Ishikawa (cell line): ENCODE measurements at regions not wholly inside any gene's neighbourhood (a gene's known extent, or its start where the extent isn't known, plus 50 kb on each side); places are given as distances from the start of the nearest gene placed in this dataset.

ENCODE experiments used
- CEBPB ChIP-seq: IDR thresholded peaks from 2 replicates; pipeline ENCODE4 v1.6.1; 2012
- CREB1 ChIP-seq: IDR thresholded peaks from 2 replicates; pipeline ENCODE4 v1.6.1; 2012; ENCODE audit warnings: low read depth
- EGR1 ChIP-seq: IDR thresholded peaks from 2 replicates; pipeline ENCODE4 v1.6.1; 2012
- EP300 ChIP-seq: IDR thresholded peaks from 2 replicates; pipeline ENCODE4 v1.6.1; 2012; ENCODE audit warnings: borderline replicate concordance
- FOXM1 ChIP-seq: IDR thresholded peaks from 2 replicates; pipeline ENCODE4 v1.6.1; 2012; ENCODE audit warnings: low read depth, borderline replicate concordance
- NFIC ChIP-seq: IDR thresholded peaks from 2 replicates; pipeline ENCODE4 v1.6.1; 2012
- RAD21 ChIP-seq: IDR thresholded peaks from 2 replicates; pipeline ENCODE4 v1.6.1; 2012; ENCODE audit warnings: low read depth
- TAF1 ChIP-seq: IDR thresholded peaks from 2 replicates; pipeline ENCODE4 v1.6.1; 2012; ENCODE audit warnings: low read depth, mild to moderate bottlenecking
- TCF12 ChIP-seq: IDR thresholded peaks from 2 replicates; pipeline ENCODE4 v1.6.1; 2012; ENCODE audit warnings: low read depth
- TEAD4 ChIP-seq: IDR thresholded peaks from 2 replicates; pipeline ENCODE4 v1.6.1; 2012
- YY1 ChIP-seq: IDR thresholded peaks from 2 replicates; pipeline ENCODE4 v1.6.1; 2012; ENCODE audit warnings: low read depth
- ZBTB7A ChIP-seq: IDR thresholded peaks from 2 replicates; pipeline ENCODE4 v1.6.1; 2012; ENCODE audit warnings: low read depth
- TF ChIP-seq, protein P1 (sequence below): IDR thresholded peaks from 2 replicates; pipeline ENCODE4 v1.6.1; 2012
- TF ChIP-seq, protein P2 (sequence below): IDR thresholded peaks from 2 replicates; pipeline ENCODE4 v1.6.1; 2012
- TF ChIP-seq, protein P3 (sequence below): IDR thresholded peaks from 2 replicates; pipeline ENCODE4 v1.6.1; 2012; ENCODE audit warnings: low read depth, mild to moderate bottlenecking

DNA sequence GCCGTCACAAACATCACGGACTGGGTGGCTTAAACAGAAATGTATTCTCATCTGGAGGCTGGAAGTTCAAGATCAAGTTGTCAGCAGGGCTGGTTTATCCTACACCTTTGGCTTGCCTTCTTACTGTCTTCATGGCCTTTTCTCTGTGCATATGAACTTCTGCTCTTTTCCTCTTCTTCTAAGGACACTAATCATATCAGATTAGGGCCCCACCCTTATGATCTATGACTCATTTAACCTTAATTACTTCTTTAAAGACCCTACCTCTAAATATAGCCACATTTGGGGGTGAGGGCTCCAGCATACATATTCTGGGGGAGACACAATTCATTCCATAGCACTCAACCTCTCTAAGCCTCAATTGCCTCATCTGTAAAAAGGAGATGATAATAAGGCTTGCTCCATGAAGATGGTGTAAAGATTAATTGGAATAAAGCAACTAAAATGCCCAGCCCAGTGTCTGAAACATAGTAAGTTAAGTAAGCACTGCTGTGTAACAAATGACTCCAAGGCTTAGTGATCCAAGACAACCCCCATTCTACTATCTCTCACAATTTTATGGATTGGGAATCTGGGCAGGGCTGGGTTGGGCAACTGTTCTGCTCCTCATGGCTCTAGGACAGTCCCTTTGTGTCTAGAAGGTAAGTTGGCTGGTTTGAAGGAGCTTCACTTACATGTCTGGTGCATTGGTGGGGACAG, 119.8 kb downstream of the BANF2 start:
- no peak for TF ChIP-seq CEBPB
- TF ChIP-seq EP300, result no peak
- TF ChIP-seq ZBTB7A, result no peak
- TF ChIP-seq, protein P1, sequence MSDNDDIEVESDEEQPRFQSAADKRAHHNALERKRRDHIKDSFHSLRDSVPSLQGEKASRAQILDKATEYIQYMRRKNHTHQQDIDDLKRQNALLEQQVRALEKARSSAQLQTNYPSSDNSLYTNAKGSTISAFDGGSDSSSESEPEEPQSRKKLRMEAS, result no peak
- no peak for TF ChIP-seq TAF1
- no peak for TF ChIP-seq FOXM1
- no peak for TF ChIP-seq CREB1
- TF ChIP-seq, protein P2, sequence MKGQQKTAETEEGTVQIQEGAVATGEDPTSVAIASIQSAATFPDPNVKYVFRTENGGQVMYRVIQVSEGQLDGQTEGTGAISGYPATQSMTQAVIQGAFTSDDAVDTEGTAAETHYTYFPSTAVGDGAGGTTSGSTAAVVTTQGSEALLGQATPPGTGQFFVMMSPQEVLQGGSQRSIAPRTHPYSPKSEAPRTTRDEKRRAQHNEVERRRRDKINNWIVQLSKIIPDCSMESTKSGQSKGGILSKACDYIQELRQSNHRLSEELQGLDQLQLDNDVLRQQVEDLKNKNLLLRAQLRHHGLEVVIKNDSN, result no peak
- TF ChIP-seq NFIC, result no peak
- no peak for TF ChIP-seq YY1
- TF ChIP-seq EGR1, result no peak
- TF ChIP-seq TCF12, result no peak
- no peak for TF ChIP-seq RAD21
- TF ChIP-seq, protein P3, sequence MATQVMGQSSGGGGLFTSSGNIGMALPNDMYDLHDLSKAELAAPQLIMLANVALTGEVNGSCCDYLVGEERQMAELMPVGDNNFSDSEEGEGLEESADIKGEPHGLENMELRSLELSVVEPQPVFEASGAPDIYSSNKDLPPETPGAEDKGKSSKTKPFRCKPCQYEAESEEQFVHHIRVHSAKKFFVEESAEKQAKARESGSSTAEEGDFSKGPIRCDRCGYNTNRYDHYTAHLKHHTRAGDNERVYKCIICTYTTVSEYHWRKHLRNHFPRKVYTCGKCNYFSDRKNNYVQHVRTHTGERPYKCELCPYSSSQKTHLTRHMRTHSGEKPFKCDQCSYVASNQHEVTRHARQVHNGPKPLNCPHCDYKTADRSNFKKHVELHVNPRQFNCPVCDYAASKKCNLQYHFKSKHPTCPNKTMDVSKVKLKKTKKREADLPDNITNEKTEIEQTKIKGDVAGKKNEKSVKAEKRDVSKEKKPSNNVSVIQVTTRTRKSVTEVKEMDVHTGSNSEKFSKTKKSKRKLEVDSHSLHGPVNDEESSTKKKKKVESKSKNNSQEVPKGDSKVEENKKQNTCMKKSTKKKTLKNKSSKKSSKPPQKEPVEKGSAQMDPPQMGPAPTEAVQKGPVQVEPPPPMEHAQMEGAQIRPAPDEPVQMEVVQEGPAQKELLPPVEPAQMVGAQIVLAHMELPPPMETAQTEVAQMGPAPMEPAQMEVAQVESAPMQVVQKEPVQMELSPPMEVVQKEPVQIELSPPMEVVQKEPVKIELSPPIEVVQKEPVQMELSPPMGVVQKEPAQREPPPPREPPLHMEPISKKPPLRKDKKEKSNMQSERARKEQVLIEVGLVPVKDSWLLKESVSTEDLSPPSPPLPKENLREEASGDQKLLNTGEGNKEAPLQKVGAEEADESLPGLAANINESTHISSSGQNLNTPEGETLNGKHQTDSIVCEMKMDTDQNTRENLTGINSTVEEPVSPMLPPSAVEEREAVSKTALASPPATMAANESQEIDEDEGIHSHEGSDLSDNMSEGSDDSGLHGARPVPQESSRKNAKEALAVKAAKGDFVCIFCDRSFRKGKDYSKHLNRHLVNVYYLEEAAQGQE, result no peak
- TF ChIP-seq TEAD4, result no peak

DNA sequence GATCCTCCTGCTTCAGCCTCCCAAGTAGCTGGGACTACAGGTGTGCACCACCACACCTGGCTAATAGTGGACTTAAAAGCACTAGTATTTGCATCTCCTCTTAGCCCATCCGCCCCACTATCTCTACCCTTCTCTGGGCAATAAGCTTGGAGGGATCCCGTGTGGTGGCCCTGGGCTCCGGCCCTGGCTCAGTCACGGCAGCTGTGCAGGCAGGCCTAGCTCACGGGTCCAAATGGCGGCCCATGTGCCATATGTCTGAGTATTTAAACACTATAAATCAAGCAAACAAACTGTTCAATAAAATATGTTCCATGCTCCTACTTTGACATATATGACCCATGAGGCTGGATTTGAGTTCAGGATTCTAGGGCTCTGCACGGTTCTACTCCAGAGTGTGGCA, 118.4 kb downstream of the BANF2 start:
- TF ChIP-seq, protein P1, result no peak
- TF ChIP-seq TAF1 (no peak), CREB1 (no peak), TCF12 (no peak), FOXM1 (no peak), YY1 (no peak), EP300 (no peak)

DNA sequence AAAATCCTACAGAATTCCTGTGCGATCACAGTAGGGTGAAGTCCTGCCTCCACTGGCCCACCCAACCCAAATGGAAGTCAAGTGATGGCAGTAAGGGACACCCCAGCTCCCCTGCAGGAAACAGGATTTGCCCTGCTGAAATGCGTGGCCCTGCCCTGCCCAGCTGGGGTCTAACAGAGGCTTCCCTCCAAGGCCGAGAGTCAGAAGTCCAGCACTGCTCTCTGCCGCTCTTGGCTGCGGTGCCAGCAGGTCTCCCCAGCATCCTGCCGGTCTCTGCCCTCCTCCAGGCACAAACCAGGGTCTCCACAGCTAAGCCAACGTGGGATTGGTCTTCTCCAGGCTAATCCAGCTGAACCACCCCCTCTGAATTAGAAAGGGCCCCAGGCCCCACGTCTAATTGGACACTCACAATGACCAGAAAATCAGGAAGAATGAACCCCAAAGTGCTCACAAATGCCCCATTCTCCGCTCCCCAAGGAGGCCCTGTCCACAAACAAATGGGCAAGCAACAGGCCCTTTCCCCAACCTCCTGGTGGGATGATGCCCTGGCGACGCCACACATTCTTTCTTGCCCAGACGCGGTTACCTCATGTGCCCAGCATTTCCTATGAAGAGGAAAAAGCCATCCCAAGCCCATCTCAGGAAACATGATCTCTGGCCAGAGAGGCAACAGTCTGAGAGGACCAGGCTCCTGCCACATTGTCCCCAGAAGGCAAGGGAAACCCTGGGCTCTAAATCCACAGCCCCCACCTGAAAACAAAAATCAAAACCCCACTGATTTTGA, 117.2 kb downstream of the BANF2 start:
- no peak for TF ChIP-seq EGR1
- no peak for TF ChIP-seq CREB1
- no peak for TF ChIP-seq TEAD4
- TF ChIP-seq, protein P3, result no peak
- TF ChIP-seq CEBPB, result no peak

DNA sequence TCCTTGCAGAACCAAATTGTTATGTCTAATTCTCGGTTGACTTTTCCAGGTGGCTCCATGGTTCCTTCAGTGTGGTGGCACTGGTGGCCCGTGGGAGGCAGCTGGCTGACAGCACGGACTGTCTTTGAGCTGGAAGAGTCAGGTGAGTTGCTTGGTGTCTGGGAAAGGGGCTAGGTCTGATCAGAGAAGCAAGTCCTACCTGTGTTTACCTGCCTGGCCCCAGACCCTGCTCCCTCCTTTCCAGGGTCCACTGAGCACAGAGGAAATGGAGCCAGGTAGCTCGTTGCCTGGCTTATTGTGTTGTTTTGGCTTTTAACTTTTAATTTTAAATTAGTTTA, 111.8 kb downstream of the BANF2 start:
- TF ChIP-seq, protein P3, result no peak
- TF ChIP-seq, protein P2, result no peak
- TF ChIP-seq EP300 (no peak), YY1 (no peak), TAF1 (no peak), ZBTB7A (no peak), EGR1 (no peak), CREB1 (no peak)
